SU-DHL-6 (cell line): ENCODE measurements at regions not wholly inside any gene's neighbourhood (a gene's known extent, or its start where the extent isn't known, plus 50 kb on each side); places are given as distances from the start of the nearest gene placed in this dataset.

Experiments used
- CTCF ChIP-seq: fragments of 200-600 bp; sonication (generic); IDR thresholded peaks from one replicate; pipeline ENCODE4 v1.5.1; 2017; ENCODE audit warnings: antibody characterized with exemption, mild to moderate bottlenecking, low read length, moderate library complexity; ENCODE audit not compliant: insufficient read depth, poor library complexity, severe bottlenecking
- EZH2phosphoT487 ChIP-seq: fragments of 200-600 bp; sonication (generic), shearing (Covaris generic); conservative IDR thresholded peaks from 2 replicates; pipeline ENCODE4 v1.6.1; 2018; ENCODE audit warnings: mild to moderate bottlenecking, antibody characterized with exemption, low read length, moderate library complexity, mixed read lengths

GRCh38 chr10:78779339-78779955 lies 289.3 kb upstream of the ZMIZ1 start:
- TF ChIP-seq CTCF = no peak
- TF ChIP-seq EZH2phosphoT487 = no peak
